HG03378 (cell line): ENCODE measurements at regions not wholly inside any gene's neighbourhood (a gene's known extent, or its start where the extent isn't known, plus 50 kb on each side); places are given as distances from the start of the nearest gene placed in this dataset.
"Not testable (repeated sequence)": the region's sequence is repeated elsewhere in the genome, so short reads cannot be mapped to it uniquely, and the experiment has no call there.

ENCODE experiments used
- ATAC-seq: cut with Tn5 transposase; IDR thresholded peaks from one replicate; pipeline ENCODE4 v1.9.1; 2021; ENCODE audit warnings: mild to moderate bottlenecking, moderate library complexity; ENCODE audit not compliant: unreplicated experiment

DNA sequence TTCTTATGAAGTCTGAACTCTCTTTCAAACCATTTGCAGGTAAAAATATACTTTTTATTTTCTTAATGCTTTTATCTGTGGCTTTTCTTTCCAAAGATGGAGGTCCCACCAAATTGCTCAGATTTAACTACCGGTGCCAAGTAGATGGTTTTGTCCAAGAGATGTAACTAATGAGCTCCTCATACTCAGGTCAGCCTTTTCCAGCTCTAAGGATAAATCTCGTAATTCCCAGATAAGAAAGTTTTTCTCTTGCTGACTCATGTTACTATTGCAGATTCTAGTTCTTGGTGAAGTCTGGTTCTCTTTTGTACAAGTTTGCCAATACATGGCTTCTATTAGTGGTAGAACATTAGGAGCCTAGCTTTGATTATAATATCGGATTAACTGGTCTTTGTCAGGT, 550.8 kb upstream of the ZNF804A start:
- ATAC-seq: no peak

DNA sequence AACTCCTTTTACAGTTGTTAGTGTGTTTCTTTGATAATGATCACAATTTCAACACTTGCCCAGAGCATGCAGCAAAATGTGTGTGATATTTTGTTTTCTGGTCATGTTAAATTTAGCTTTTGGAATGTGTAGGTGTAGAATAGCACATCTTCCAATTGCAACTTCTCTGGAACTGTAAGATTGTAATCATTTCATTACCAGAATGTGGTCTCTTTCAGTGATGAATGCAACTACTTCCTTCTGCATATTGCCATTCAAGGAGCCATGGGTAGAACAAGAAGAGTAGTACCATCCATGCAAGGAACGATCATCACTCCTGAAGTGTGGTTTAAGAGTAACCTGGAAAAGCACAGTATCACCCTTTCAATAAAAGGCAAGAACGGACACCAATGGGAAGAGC, 548.8 kb upstream of the ZNF804A start:
- no peak for ATAC-seq

DNA sequence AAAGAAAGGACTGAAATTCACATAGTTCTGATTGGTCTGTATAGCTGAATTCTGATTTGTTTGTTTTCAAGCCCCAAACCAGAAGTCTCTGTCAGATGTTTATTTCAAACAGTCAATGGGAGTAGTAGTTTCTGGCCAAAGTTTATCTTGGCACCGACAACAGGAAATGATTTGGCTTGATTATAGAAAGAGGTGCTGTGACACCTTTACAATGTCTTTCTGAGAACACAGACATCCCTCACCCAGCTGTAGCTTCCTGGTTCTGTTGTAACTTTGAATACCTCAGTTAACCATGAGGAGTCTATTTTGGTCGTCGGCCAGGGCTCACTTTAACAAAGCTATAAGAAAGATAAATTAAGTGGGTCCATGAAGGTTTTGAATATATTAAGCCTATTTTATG, 545.0 kb upstream of the ZNF804A start:
- ATAC-seq: no peak

DNA sequence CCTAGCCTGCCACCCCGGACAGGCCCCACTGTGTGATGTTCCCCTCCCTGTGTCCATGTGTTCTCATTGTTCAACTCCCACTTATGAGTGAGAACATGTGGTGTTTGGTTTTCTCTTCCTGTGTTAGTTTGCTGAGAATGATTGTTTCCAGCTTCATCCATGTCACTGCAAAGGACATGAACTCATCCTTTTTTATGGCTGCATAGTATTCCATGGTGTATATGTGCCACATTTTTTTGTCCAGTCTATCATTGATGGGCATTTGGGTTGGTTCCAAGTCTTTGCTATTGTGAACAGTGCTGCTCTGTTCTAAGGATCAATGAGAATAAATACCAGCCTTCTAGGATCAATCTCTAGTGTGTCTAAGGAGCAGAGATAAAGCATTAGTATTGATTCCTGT, 543.9 kb upstream of the ZNF804A start:
- not testable (repeated sequence) for ATAC-seq

DNA sequence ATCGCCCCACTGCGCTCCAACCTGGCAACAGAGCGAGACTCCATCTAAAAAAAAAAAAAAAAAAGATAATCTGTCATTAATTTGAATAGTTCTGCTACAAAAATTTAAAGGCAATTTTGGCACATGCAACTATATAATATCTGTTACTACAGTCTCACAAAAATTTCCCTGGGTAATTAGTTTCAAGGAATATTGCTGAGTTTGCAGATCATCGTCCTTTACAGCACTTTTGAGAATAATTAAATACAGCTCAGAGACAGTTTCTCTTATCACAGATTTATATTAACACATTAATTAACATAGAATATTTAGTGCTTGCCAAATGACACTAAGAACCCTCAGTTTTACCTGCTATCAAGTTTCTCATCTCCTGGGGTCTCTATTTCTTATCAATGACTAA, 540.4 kb upstream of the ZNF804A start:
- ATAC-seq: no peak

DNA sequence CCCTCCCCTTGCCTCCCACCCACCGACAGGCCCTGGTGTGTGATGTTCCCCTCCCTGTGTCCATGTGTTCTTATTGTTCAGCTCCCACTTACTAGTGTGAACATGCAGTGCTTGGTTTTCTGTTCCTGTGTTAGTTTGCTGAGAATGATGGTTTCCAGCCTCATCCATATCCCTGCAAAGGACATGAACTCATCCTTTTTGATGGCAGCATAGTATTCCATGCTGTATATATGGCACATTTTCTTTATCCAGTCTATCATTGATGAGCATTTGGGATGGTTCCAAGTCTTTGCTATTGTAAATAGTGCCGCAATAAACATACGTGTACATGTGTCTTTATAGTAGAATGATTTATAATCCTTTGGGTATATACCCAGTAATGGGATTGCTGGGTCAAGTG, 538.1 kb upstream of the ZNF804A start:
- ATAC-seq: not testable (repeated sequence)

DNA sequence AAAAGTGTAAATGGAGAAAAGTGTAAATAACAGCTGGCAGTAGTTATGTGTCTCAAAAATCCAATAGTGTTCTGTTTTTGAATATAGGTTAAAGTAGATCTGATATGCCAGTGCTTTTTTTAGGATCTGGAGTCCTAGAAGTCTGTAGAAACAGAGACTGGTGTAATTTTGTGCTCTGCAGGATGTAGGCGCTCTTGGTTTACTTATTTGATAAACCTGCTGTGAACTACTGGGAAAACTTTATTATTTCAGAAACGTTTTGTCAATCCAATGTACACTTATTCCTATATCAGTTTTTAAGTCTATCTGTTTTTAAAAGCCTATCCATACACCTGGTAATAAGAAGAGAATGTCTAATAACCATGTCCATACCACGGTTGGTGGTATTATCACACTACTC, 530.8 kb upstream of the ZNF804A start:
- no peak for ATAC-seq

DNA sequence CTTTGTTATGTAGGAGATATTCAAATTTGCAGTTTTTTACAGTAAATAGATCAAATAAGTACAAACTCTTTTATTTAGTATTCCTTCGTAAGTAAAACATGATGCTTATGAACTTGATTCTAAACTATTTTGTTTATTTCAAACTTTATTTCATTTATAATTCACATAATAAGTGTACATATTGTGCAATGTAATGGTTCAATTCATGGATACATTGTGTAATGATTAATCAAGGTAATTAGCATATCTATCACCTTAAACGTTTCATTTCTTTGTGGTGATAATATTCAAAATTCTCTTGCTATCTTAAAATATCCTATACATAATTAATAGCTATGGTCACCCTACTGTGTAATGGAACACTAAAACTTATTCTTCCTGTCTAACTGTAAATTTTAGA, 525.9 kb upstream of the ZNF804A start:
- ATAC-seq: no peak

DNA sequence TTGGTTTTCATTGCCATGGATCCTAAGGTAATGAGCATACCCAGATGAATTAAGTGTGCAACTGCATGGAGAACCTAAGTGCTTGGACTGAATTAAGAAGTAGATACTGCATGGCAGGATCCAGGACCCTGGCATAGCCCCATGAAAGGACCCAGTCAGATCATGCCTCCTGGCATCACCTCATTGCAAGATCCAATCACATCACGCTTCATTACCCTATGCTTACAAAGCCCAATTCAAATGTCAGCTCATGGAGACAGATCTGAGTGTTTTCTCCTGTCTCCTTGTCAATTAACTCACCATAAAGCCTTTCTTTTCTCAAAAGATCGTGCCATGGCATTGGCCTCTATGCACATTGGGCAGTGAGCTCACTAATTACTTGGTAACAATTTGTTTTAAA, 519.8 kb upstream of the ZNF804A start:
- no peak for ATAC-seq

DNA sequence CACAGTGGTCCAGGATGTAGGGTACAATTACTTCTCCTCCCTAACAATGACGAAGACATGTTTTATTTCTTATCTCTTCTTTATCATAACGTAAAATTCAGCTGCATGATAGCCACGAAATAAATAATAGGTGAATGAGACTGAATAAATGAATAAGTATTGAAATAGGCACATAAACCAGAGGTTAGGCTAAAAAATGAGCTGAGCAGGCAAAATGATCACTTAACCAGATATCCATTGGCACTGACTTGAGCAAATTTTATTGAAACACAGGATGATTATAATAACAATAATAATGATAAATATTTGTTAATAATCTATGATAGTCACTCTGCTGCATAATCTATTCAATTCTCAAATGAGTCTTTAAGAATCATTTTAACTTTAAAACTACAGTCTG, 506.9 kb upstream of the ZNF804A start:
- no peak for ATAC-seq

DNA sequence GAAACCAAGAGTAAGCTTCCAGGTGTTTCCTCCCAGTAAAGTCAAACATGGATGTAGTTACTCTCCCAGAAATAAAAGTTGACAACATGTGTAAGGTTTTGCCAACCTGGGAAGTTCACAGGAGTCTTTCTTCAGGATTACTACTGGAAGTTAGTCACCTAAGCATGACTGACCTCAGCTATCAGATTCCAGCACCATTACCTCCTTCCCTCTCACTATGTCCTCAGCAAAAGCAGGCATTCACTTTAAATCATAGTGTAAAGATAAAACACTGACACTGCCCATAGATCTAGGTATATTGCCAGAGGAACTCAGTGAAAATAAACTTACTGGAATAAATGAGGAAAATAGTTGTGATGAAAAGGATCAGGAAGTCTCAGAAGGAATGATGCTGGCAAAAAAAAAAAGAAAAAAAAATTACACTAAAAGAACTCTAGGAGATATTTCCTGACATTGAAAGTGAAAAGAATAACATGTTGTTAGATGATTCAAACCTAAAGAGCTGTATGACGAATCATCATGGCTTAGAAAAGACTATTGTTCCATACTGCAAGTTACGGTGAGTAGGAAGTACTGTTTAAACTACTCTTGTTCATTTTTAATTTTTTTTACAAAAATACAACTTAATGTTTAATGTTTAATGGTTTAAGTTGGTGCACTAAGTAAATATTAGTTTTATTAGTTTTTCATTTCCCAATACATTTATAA, 484.5 kb upstream of the ZNF804A start:
- peak; percentile 45 for ATAC-seq

DNA sequence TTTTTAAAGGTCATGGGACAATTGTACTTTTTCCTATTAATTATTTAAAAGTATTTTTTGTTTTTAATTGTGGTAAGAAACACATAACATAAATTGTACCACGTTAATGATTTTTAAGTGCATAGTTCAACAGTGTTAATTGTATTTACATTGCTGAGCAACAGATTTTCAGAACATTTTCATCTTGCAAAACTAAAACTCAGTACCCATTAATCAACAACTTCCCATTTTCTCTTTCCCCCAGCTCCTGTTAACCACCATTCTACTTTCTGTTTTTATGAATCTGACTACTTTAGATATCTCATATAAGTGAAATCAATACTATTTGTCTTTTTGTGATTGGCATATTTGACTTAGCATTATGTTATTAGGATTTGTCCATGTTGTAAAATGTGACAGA, 483.9 kb upstream of the ZNF804A start:
- no peak for ATAC-seq

DNA sequence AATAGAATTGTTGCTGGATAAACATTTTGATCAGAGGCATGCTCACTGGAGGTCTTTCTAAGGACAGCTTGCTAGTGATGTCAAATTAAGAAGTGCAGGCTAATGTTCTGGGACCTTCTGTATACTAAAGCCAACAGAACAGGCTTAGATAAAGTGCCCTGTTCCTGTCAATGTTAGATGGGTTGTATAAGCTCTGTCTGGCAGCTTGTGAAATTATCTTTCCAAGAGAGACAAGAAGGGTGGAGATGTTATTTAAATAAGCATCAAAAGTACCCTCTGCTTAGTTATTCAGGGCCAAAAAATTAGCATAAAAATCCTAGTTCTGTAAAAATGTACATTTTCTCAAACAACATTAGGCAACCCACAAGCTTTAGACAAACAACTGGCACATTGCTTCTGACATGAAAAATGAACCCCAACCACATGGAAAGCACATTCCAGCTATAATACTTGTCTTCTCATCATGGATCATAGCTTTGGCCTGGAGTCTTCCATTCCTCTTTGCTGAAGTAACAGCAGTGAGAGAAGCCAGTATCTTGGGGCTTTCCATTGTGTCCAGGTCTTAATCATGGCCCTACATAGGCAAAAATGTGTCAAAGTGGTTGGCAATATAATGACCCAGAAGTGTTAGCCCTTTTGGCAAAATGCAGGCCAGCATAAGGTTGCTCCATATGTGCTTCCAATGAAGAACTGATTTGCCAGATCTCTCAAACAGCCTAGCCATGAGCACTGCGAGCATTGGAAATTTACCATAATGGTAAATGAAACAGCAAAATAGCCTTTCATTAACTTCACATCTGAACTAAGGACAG, 478.1 kb upstream of the ZNF804A start:
- ATAC-seq: no peak

DNA sequence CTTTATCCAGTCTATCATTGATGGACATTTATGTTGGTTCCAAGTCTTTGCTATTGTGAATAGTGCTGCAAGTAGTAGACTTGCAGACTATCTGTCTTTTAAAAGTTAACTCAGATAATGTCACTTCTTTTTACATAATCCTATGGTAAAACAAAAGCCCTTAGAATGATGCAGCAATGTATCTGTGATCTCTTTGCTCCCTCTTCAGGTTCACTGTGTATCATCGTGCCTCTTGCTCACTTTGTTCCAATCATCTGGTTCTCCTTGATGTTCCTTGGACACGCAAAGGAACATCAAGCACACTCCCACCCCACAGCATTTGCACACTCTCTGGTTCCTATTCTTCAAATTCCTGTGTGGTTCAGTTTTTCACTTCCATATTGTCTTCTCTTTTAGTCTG, 472.5 kb upstream of the ZNF804A start:
- ATAC-seq: no peak

DNA sequence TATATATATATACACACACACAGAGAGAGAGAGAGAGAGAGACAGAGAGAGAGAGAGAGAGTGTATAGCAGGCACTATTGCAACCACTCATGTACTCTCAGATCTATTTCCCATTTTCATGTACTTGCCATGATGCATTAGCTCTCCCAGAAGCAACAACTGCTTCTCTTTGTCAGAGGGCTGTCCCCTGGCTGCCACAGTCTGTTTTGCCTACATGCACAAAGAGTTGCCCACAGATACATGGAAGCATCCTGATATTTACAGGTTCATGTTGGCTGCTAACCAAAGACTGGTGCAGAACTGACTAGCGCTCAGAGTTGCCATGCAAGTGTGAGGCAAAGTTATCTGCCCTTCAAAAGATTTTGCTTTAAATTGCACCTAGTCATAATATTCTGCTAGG, 469.3 kb upstream of the ZNF804A start:
- no peak for ATAC-seq

DNA sequence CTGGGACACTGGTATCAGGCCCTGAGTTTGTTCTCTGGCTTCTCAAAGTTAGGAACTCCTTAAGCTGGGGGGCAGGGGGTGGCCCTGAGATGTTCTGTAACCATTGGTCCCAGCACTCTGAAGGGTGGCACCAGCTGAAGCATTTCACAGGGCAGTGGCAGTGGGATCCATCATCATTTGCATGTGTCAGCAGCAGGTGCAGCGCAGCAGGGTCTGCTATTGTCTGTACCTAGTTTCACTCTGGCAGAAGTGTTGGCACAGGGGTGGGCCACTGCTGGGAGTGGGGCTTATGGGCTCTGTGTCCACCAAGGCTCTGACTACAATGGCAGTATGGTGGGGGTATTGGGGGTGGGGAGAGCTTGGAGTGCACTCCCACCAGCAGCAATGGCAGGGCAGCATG, 460.4 kb upstream of the ZNF804A start:
- ATAC-seq: no peak

DNA sequence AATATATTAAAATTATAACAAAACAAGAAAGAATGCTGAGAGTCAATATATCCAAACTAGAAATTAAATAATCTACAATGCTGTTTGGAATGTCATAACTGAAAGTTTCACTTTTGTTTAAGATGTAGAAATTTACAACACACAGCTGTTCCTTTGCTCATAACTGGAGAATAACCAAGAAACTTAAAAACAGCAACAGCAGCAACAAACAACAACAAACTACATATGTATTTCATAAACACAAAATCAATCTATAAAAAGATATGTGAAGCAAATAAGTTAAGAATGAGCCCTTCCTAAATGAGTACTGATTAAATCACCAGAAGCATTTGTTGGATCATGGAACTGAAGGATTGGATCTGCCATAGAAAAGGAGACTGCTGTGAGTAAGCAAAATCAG, 456.5 kb upstream of the ZNF804A start:
- no peak for ATAC-seq

DNA sequence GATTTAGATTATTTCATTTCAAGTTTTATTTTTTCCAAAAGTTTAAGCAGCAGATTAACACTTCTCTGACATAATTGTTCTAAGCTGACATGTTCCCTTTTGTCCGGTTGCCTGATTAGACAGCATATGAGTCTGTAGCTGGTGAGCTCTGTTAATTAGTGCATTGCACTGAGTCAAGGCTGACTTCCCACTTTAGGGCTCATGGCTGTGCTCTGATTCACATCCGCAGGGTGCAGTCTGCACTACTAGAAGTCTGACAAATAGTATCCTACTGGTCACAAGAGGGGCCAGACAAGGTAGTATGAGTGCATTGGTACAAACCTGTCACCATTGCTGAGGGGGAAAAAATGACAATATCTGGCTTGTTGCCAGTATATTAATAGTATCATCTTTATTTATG, 443.9 kb upstream of the ZNF804A start:
- no peak for ATAC-seq

DNA sequence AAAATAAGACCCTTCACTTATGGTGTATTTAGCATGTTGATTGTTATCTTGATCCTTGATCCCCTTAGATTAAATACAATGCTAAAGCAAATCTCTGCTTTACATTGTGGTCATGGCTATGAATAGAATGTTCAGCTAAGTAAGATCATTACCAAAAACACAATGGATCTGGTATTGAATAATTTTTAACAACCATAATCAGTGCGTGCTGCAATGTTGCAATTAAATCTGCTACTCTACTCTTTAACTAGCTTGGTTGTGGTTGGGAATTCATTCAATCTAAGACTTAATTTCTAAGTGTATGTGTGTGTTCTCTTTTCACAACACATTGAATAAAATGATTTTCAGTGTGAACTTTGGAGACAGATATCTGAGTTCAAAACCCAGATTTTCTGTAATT, 442.5 kb upstream of the ZNF804A start:
- ATAC-seq: no peak

DNA sequence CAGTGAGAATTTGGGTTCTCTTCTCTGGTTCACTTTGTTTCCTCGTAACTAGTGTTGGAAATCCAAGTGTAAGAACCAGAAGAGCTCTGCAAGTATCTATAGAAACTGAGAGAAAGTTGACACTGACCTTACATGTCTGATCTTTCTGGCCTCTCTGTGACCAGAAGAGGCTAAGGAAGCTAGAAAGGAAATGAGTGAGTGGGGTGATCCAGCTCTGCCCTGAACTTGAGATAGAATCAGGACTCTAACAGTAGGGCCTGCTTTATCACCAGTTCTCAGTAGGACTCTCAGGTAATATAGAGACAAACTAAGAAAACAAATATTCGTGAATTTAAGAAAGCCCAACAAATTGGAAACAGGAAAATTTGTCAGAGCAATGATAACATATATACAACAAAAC, 441.2 kb upstream of the ZNF804A start:
- no peak for ATAC-seq

DNA sequence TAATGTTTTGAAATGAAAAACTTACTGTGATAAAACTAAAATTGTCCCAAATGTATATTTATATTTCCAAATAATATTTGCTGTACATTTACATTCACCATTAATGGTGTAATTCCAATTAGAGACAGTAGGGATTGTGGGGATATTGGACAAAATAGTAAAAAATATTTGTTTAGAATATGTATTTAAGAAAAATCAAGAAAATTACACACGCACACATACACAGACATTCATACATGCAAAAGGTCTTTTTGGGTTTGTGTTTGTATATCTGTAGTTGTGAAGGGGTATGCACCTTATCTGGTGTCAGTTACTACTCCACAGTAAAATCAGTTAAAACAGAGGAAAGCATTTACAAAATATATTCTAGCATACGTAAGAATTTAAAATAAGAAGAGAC, 435.9 kb upstream of the ZNF804A start:
- no peak for ATAC-seq

DNA sequence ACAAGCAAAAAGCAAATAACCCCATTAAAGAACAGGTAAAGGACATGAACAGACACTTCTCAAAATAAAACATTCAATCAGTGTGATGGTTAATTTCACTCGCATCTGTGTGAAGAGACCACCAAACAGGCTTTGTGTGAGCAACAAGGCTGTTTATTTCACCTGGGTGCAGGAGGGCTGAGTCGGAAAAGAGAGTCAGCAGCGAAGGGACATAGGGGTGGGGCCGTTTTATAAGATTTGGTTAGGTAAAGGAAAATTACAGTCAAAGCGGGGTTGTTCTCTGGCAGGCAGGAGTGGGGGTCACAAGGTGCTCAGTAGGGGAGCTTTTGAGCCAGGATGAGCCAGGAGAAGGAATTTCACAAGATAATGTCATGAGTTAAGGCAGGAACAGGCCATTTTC, 429.5 kb upstream of the ZNF804A start:
- ATAC-seq: not testable (repeated sequence)

DNA sequence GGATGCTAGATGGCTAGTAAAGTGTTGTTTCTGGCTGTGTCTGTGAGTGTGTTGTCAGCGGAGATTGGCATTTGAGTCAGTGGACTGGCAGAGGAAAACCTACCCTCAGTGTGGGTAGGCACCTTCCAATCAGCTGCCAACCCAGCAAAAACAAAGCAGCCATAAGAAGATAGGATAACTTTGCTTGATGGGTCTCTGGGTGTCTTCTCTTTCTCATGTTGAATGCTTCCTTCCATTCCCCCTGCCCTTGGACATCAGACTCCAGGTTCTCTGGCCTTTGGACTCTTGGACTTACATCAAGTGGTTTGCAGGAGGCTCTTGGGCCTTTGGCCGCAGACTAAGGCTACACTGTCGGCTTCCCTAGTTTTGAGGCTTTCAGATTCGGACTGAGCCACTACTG, 429.0 kb upstream of the ZNF804A start:
- no peak for ATAC-seq
